ENCODE measurements at regions not wholly inside any gene's neighbourhood (a gene's known extent, or its start where the extent isn't known, plus 50 kb on each side); places are given as distances from the start of the nearest gene placed in this dataset.

GRCh38 chr2:164127971-164128527 is 392.2 kb upstream of the FIGN start:
- POLR2A ChIA-PET = no interaction called here
- CTCF ChIA-PET = no interaction called here
- H3K4me3 ChIP-seq (ENCODE audit: low read depth, low read length) = no peak overlapping the region

GRCh38 chr2:164126960-164127660 is 391.3 kb upstream of the FIGN start:
- ChIA-PET CTCF (interaction anchor here (0.7 kb wide), 1 partner anchor 21 kb away, joined by 3 read pairs; no protein-coding TSS in a partner anchor), POLR2A (interaction anchor here (0.6 kb wide), 1 partner anchor 265 kb away, joined by 3 read pairs; no protein-coding TSS in a partner anchor)
- TF ChIP-seq, protein P1, sequence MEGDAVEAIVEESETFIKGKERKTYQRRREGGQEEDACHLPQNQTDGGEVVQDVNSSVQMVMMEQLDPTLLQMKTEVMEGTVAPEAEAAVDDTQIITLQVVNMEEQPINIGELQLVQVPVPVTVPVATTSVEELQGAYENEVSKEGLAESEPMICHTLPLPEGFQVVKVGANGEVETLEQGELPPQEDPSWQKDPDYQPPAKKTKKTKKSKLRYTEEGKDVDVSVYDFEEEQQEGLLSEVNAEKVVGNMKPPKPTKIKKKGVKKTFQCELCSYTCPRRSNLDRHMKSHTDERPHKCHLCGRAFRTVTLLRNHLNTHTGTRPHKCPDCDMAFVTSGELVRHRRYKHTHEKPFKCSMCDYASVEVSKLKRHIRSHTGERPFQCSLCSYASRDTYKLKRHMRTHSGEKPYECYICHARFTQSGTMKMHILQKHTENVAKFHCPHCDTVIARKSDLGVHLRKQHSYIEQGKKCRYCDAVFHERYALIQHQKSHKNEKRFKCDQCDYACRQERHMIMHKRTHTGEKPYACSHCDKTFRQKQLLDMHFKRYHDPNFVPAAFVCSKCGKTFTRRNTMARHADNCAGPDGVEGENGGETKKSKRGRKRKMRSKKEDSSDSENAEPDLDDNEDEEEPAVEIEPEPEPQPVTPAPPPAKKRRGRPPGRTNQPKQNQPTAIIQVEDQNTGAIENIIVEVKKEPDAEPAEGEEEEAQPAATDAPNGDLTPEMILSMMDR (IDR thresholded peaks at IDR 0.05; ENCODE audit: insufficient read depth, low read length, missing control alignments) = no peak
- H3K4me3 ChIP-seq (ENCODE audit: low read depth, low read length) = no peak overlapping the region
- no peak for DNase-seq (ENCODE audit: low read depth, low spot score)

More at GRCh38 chr2:164127971-164128527, 392.2 kb upstream of the FIGN start:
- TF ChIP-seq, protein P1 (IDR thresholded peaks at IDR 0.05; ENCODE audit: insufficient read depth, low read length, missing control alignments) = no peak
- DNase-seq (ENCODE audit: low read depth, low spot score) = no peak

DNA sequence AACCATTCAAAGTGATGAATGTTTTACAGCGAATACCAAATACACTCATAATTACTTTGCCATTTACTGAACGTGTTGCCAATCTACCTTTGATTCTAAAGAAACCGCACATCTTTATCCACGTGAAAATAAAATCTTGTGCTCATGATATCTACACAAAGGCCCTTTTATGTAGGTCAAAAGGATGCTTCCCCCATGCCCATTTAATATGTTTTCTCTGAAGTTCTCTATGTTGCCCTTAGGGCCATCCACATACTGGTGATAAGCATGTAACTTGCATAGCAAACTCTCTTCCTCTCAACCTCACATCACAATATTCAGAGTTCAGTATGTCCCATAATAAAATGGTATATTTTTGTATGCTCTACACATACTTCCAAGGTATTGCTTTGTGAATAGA is 380.0 kb upstream of the FIGN start:
- H3K4me3 ChIP-seq (ENCODE audit: low read depth, low read length) = no peak overlapping the region
- POLR2A ChIA-PET = no interaction called here
- DNase-seq (ENCODE audit: low read depth, low spot score) = no peak
- CTCF ChIA-PET = no interaction called here
- TF ChIP-seq, protein P1 (IDR thresholded peaks at IDR 0.05; ENCODE audit: insufficient read depth, low read length, missing control alignments) = no peak

GRCh38 chr2:164114937-164115336 is 379.1 kb upstream of the FIGN start:
- CTCF ChIA-PET = no interaction called here
- H3K4me3 ChIP-seq (ENCODE audit: low read depth, low read length) = no peak overlapping the region
- TF ChIP-seq, protein P1 (IDR thresholded peaks at IDR 0.05; ENCODE audit: insufficient read depth, low read length, missing control alignments) = no peak
- no peak for DNase-seq (ENCODE audit: low read depth, low spot score)
- POLR2A ChIA-PET = no interaction called here

- DNase-seq (ENCODE audit: low read depth, low spot score) = no peak
- TF ChIP-seq, protein P1 (IDR thresholded peaks at IDR 0.05; ENCODE audit: insufficient read depth, low read length, missing control alignments) = no peak
- ChIA-PET CTCF (no interaction called here), POLR2A (no interaction called here)
- no peak overlapping the region for H3K4me3 ChIP-seq (ENCODE audit: low read depth, low read length)
Measured at GRCh38 chr2:164112105-164112504, 376.3 kb upstream of the FIGN start.

DNA sequence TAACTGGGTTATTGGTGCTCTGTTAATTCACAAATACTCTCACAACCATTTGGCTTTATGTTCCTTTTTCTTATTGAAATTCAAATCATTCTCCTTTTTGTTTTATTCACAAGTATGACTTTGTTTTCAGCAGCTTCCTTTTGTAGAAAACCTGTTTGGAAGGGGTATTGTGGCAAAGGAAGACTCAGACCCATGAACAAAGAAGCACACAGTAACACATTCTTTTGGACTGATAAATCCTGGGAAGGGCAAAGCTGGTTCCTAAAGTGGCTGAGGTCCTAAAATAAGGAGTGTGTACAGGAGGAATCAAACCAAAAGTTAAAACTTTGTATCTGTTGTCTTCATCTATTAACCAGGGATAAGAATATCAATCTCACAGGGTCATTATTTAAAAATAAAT is 374.7 kb upstream of the FIGN start:
- ChIA-PET POLR2A (no interaction called here), CTCF (no interaction called here)

More for the DNA sequence above, 374.7 kb upstream of the FIGN start:
- TF ChIP-seq, protein P1 (IDR thresholded peaks at IDR 0.05; ENCODE audit: insufficient read depth, low read length, missing control alignments) = no peak
- DNase-seq (ENCODE audit: low read depth, low spot score) = no peak
- H3K4me3 ChIP-seq (ENCODE audit: low read depth, low read length) = no peak overlapping the region

Measured in AG04449 (cell line).